Common myeloid progenitor, CD34-positive (primary cell): ENCODE measurements at regions not wholly inside any gene's neighbourhood (a gene's known extent, or its start where the extent isn't known, plus 50 kb on each side); places are given as distances from the start of the nearest gene placed in this dataset.

Experiments
- CTCF ChIA-PET: fragments of 350-600 bp; sonication (Branson Sonifier 250); formaldehyde crosslinking; loops from one replicate; lab custom pipeline; 2021; ENCODE audit warnings: antibody characterized with exemption; lab: Charles Lee
- POLR2A ChIA-PET: fragments of 350-600 bp; sonication (Branson Sonifier 250); formaldehyde crosslinking; loops from one replicate; lab custom pipeline; 2021; ENCODE audit warnings: antibody characterized with exemption; lab: Charles Lee
- DNase-seq, 3 donors: peaks; one replicate each; pipeline versions ENCODE4 v3.0.0 to v3.0.0-alpha.2; 2013
- H3K27ac ChIP-seq, 2 experiments: 1 replicate in 1 of 2; 2 replicates in 1 of 2; pipeline ENCODE4 v1.7.0; 2013; ENCODE audit warnings: inconsistent platforms in 2 of 2, low read length in 2 of 2, mild to moderate bottlenecking in 2 of 2, low read depth in 1 of 2, moderate library complexity in 1 of 2; ENCODE audit not compliant: severe bottlenecking in 2 of 2, insufficient read depth in 1 of 2, poor library complexity in 1 of 2
- H3K27me3 ChIP-seq, 5 experiments: replicated peaks in 2 of 5; 1 replicate in 3 of 5; 2 replicates in 2 of 5; pipeline versions ENCODE4 v1.6.1 to v1.7.0; 2013; ENCODE audit warnings: low read length in 4 of 5, mild to moderate bottlenecking in 2 of 5, moderate library complexity in 2 of 5, inconsistent platforms in 1 of 5; ENCODE audit not compliant: insufficient read depth in 5 of 5, control insufficient read depth in 4 of 5
- H3K36me3 ChIP-seq, 4 experiments: 1 replicate in 2 of 4; 2 replicates in 2 of 4; pipeline versions ENCODE4 v1.6.1 to v1.7.0; 2013; ENCODE audit warnings: low read length in 3 of 4, control low read depth in 1 of 4, mild to moderate bottlenecking in 1 of 4; ENCODE audit not compliant: control insufficient read depth in 4 of 4, insufficient read depth in 4 of 4
- H3K4me1 ChIP-seq, 4 experiments: 1 replicate in 3 of 4; 2 replicates in 1 of 4; pipeline versions ENCODE4 v1.6.1 to v1.7.1; 2013; ENCODE audit warnings: low read length in 3 of 4, mild to moderate bottlenecking in 3 of 4, control low read depth in 1 of 4, inconsistent platforms in 1 of 4, moderate library complexity in 1 of 4; ENCODE audit not compliant: control insufficient read depth in 4 of 4, insufficient read depth in 4 of 4; ENCODE audit errors: control extremely low read depth in 1 of 4
- H3K4me3 ChIP-seq, 7 experiments: 1 replicate in 4 of 7; 2 replicates in 3 of 7; pipeline versions ENCODE4 v1.5.1 to v1.7.0; 2013; ENCODE audit warnings: mild to moderate bottlenecking in 7 of 7, low read length in 6 of 7, moderate library complexity in 6 of 7, inconsistent platforms in 2 of 7, low read depth in 2 of 7, control low read depth in 1 of 7; ENCODE audit not compliant: insufficient read depth in 4 of 7, control insufficient read depth in 1 of 7; ENCODE audit errors: extremely low read depth in 1 of 7
- H3K9me3 ChIP-seq, 5 experiments: 1 replicate in 4 of 5; 2 replicates in 1 of 5; pipeline versions ENCODE4 v1.6.1 to v1.7.1; 2013; ENCODE audit warnings: low read length in 4 of 5, mild to moderate bottlenecking in 2 of 5, inconsistent platforms in 1 of 5, low read depth in 1 of 5, moderate library complexity in 1 of 5; ENCODE audit not compliant: control insufficient read depth in 4 of 5, insufficient read depth in 2 of 5; ENCODE audit errors: control extremely low read depth in 1 of 5
- WGBS: methylation state at CpG from one replicate; pipeline ENCODE4 v1.1.5; 2013; ENCODE audit not compliant: insufficient coverage; 5-methylcytosine and 5-hydroxymethylcytosine counted together

DNA sequence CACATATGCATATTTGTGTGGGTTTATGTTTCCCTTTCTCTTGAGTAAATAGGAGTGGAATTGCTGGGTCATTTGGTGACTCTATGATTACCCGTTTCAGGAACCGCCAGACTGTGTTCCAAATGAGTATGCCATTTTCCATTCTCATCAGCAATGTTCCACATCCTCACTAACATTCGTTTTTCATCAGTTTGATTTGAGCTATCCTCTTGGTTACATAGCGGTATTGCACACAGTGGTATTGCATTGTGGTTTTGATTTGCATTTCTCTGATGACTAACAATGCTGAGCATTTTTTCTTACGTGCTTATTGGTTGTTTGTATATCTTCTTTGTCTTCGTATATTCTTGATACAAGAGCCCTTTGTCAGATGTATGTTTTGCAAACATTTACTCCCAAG lies 218.0 kb upstream of the AMOT start:
- CTCF ChIA-PET, result no interaction called here

DNA sequence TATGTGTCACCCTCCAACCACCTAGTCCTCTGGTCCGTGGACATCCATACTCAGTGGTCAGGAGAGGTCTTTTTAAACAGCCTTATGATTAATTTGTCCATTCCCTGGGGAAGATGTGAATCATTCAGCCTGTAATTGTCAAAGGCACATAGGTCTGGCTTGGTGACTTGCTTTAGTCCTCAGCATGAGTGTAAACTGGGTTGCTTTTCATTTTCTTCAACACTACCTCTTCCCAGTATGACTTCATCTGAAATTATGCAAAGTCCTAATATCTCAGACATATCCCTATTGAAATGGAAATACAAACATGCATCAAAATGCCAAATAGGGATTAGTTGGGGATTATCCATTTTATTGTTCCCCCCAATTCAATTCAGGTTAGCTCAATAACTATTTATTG lies 208.3 kb upstream of the AMOT start:
- CTCF ChIA-PET, result no interaction called here
- Histone ChIP-seq H3K27me3 (no peaks in the 10 kb centered on the region), H3K9me3 (no peaks in the 10 kb centered on the region), H3K4me3 (no peak overlapping the region), H3K27ac (no peak overlapping the region), H3K4me1 (no peaks in the 10 kb centered on the region), H3K36me3 (no peaks in the 10 kb centered on the region)
- POLR2A ChIA-PET, result no interaction called here
- no peak for DNase-seq
- no CpG with 5 or more reads among the region's 1 CpG for WGBS

More for the DNA sequence above, 218.0 kb upstream of the AMOT start:
- 90% methylated on average over 2 of the region's 6 CpGs for WGBS
- no peaks in the 10 kb centered on the region for H3K36me3 ChIP-seq
- no peak overlapping the region for H3K4me3 ChIP-seq
- POLR2A ChIA-PET, result no interaction called here
- no peaks in the 10 kb centered on the region for H3K9me3 ChIP-seq
- no peak for DNase-seq
- no peaks in the 10 kb centered on the region for H3K27me3 ChIP-seq
- H3K27ac ChIP-seq, result no peak overlapping the region
- H3K4me1 ChIP-seq, result no peaks in the 10 kb centered on the region

DNA sequence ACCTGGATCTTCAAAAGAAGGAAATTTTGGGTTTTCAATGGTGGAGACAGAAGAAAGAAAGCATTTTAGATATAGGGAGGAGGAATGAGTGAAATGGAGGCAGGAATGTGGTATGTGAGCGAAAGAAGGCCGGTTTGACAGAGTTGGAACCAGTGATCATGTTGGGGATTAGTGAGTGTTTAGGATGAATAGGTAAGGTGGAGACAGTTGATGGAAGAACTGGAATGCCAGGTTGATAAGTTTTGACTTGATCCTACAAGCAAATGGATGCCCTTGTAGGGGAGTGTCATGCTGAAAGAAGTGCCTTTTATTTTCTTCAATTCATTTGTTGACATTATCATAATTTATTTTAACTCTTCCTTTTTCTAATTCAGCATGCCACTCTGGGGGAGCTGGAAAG lies 207.8 kb upstream of the AMOT start:
- no peaks in the 10 kb centered on the region for H3K9me3 ChIP-seq
- WGBS, result 86% methylated on average over 2 of the region's 2 CpGs
- DNase-seq, result no peak
- POLR2A ChIA-PET, result no interaction called here
- CTCF ChIA-PET, result no interaction called here
- no peak overlapping the region for H3K4me3 ChIP-seq
- no peaks in the 10 kb centered on the region for H3K4me1 ChIP-seq
- no peaks in the 10 kb centered on the region for H3K27me3 ChIP-seq
- no peak overlapping the region for H3K27ac ChIP-seq
- H3K36me3 ChIP-seq, result no peaks in the 10 kb centered on the region

DNA sequence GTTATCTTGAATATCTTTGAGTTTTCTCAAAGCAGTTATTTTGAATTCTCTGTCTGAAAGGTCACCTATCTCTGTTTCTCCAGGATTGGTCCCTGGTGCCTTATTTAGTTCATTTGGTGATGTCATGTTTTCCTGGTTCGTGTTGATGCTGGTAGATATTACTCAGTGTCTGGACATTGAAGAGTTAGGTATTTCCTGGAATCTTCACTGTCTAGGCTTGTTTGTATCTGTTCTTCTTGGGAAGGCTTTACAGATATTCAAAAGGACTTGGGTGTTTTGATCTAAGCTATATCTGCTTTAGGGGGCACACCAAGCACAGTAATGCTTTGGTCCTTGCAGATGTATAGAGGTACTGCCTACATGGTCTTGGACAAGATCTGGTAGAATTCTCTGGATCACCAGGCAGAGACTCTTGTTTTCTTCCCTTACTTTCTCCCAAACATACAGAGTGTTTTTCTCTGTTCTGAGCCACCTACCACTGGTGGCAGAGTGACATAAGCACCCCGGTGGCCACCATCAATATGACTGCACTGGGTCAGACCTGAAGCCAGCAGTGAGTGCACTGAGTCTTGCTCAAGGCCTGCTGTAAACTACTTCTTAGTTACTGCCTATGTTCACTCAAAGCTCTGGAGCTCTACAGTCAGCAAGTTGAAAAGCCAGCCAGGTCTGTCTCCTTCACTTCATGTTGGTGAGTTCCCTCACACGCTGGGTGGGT lies 193.5 kb upstream of the AMOT start:
- no peak for DNase-seq
- WGBS, result 62% methylated on average over 3 of the region's 3 CpGs
- no peaks in the 10 kb centered on the region for H3K27me3 ChIP-seq
- CTCF ChIA-PET, result no interaction called here
- no peak overlapping the region for H3K27ac ChIP-seq
- no peaks in the 10 kb centered on the region for H3K4me1 ChIP-seq
- peaks cover 0 to 1% (median 0%) of the 10 kb centered on the region in 5 experiments for H3K9me3 ChIP-seq
- H3K36me3 ChIP-seq, result no peaks in the 10 kb centered on the region
- no peak overlapping the region for H3K4me3 ChIP-seq
- POLR2A ChIA-PET, result no interaction called here

DNA sequence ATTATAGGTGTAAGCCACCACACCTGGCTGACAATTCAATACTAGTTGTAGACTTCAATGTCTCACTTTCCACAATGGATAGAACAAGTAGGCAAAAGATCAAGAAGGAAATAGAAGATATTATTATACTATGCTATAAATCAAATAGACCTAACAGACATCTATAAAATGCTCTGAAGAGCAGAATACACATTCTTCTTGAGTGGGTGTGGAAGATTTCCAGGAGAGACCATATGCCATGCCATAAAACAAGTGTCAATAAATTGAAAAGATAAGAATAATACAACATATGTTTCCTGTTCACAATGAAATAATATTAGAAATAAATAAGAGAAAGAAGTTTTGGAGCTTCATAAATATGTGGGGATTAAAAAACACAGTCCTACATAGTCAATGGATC lies 179.3 kb upstream of the AMOT start:
- Histone ChIP-seq H3K36me3 (no peaks in the 10 kb centered on the region), H3K4me1 (no peaks in the 10 kb centered on the region), H3K27me3 (peaks cover 0 to 2% (median 0%) of the 10 kb centered on the region in 5 experiments), H3K27ac (no peak overlapping the region), H3K9me3 (no peaks in the 10 kb centered on the region), H3K4me3 (no peak overlapping the region)
- CTCF ChIA-PET, result no interaction called here
- DNase-seq, result no peak
- POLR2A ChIA-PET, result no interaction called here

DNA sequence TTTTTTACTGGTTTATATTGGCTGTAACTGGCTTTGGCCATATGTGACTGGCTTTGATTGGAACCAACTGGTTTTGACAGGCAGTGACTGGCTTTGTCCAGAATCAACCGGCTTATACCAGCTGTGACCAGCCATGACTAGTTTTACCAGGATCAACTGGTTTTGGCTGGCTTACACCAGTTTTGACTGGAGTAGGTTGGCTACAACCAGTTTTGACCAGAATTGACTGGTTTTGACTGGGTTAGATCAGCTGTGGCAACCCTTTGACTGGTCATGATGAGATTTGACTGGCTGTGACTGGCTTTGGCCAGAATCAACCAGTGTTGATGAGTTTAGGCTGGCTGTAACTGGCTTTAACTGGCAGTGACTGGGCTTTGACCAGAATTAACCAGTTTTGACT lies 169.2 kb upstream of the AMOT start:
- CTCF ChIA-PET, result no interaction called here
- no peak for DNase-seq
- Histone ChIP-seq H3K27me3 (peaks cover 0 to 2% (median 0%) of the 10 kb centered on the region in 5 experiments), H3K27ac (no peak overlapping the region), H3K4me1 (no peaks in the 10 kb centered on the region), H3K4me3 (no peak overlapping the region), H3K36me3 (no peaks in the 10 kb centered on the region), H3K9me3 (no peaks in the 10 kb centered on the region)
- POLR2A ChIA-PET, result no interaction called here
- WGBS, result 91% methylated on average over 1 of the region's 1 CpG

DNA sequence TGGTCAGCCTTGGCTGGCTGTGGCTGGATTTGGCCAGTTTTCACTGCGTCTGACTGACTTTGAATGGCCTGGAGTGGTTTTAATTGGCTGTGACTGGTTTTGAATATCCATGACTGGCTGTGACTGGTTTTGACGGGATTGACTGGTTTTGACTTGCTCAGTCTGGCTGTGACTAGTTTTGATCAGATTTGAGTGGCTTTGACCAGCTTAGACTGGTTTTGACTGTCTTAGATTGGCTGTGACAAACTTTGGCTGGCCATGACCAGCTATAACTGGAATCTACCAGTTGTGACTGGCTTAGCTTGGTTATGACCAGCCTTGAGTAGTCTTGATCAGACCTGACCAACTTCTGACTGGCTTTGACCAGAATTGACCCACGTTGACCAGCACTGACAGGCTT lies 168.4 kb upstream of the AMOT start:
- CTCF ChIA-PET, result no interaction called here
- H3K4me3 ChIP-seq, result no peak overlapping the region
- peaks cover 0 to 2% (median 0%) of the 10 kb centered on the region in 5 experiments for H3K27me3 ChIP-seq
- no peak overlapping the region for H3K27ac ChIP-seq
- 83% methylated on average over 3 of the region's 3 CpGs for WGBS
- H3K4me1 ChIP-seq, result no peaks in the 10 kb centered on the region
- POLR2A ChIA-PET, result no interaction called here
- H3K36me3 ChIP-seq, result no peaks in the 10 kb centered on the region
- H3K9me3 ChIP-seq, result no peaks in the 10 kb centered on the region
- no peak for DNase-seq
